KMS-11 (cell line): ENCODE measurements at regions not wholly inside any gene's neighbourhood (a gene's known extent, or its start where the extent isn't known, plus 50 kb on each side); places are given as distances from the start of the nearest gene placed in this dataset.
"Not testable (repeated sequence)": the region's sequence is repeated elsewhere in the genome, so short reads cannot be mapped to it uniquely, and the experiment has no call there.

Experiments used
- H2AFZ ChIP-seq: fragments of 200-600 bp; sonication (generic); 2 replicates; pipeline ENCODE4 v1.6.1; 2016; ENCODE audit warnings: antibody characterized with exemption, mixed run types, low read depth
- H3K27ac ChIP-seq: fragments of 200-600 bp; sonication (generic); 2 replicates; pipeline ENCODE4 v1.6.1; 2016; ENCODE audit warnings: mild to moderate bottlenecking, mixed run types
- H3K27me3 ChIP-seq: fragments of 200-600 bp; sonication (generic); 2 replicates; pipeline ENCODE4 v1.6.1; 2017; ENCODE audit warnings: mild to moderate bottlenecking, low read depth, mixed run types, moderate library complexity; ENCODE audit not compliant: insufficient read depth
- H3K36me3 ChIP-seq: fragments of 200-600 bp; sonication (generic); 2 replicates; pipeline ENCODE4 v1.6.1; 2017; ENCODE audit warnings: mild to moderate bottlenecking, mixed run types; ENCODE audit not compliant: insufficient read depth
- H3K4me1 ChIP-seq: fragments of 200-600 bp; sonication (generic); 2 replicates; pipeline ENCODE4 v1.6.1; 2016; ENCODE audit warnings: mild to moderate bottlenecking, low read depth, mixed run types; ENCODE audit not compliant: poor library complexity, severe bottlenecking
- H3K4me2 ChIP-seq: fragments of 200-600 bp; sonication (generic); 2 replicates; pipeline ENCODE4 v1.7.0; 2016; ENCODE audit warnings: mild to moderate bottlenecking, mixed run types
- H3K4me3 ChIP-seq: fragments of 200-600 bp; sonication (generic); IDR thresholded peaks from 2 replicates; pipeline ENCODE4 v1.6.1; 2017; ENCODE audit warnings: low read depth, low read length, mixed read lengths; ENCODE audit not compliant: insufficient read depth
- H3K79me2 ChIP-seq: fragments of 200-600 bp; sonication (generic); 2 replicates; pipeline ENCODE4 v1.6.1; 2016; ENCODE audit warnings: low read depth, mixed run types; ENCODE audit not compliant: insufficient read depth
- H3K9ac ChIP-seq: fragments of 200-600 bp; sonication (generic); 2 replicates; pipeline ENCODE4 v1.6.1; 2016; ENCODE audit warnings: mild to moderate bottlenecking, mixed run types
- H4K20me1 ChIP-seq: fragments of 200-600 bp; sonication (generic); 2 replicates; pipeline ENCODE4 v1.6.1; 2016; ENCODE audit warnings: mild to moderate bottlenecking, mixed run types; ENCODE audit not compliant: insufficient read depth
- TF ChIP-seq, protein P1 (sequence below): fragments of 200-600 bp; sonication (generic); conservative IDR thresholded peaks from 2 replicates; pipeline ENCODE4 v1.6.1; 2017; ENCODE audit warnings: low read depth, mild to moderate bottlenecking, antibody characterized with exemption, low read length, moderate library complexity, mixed read lengths

- TF ChIP-seq, protein P1, sequence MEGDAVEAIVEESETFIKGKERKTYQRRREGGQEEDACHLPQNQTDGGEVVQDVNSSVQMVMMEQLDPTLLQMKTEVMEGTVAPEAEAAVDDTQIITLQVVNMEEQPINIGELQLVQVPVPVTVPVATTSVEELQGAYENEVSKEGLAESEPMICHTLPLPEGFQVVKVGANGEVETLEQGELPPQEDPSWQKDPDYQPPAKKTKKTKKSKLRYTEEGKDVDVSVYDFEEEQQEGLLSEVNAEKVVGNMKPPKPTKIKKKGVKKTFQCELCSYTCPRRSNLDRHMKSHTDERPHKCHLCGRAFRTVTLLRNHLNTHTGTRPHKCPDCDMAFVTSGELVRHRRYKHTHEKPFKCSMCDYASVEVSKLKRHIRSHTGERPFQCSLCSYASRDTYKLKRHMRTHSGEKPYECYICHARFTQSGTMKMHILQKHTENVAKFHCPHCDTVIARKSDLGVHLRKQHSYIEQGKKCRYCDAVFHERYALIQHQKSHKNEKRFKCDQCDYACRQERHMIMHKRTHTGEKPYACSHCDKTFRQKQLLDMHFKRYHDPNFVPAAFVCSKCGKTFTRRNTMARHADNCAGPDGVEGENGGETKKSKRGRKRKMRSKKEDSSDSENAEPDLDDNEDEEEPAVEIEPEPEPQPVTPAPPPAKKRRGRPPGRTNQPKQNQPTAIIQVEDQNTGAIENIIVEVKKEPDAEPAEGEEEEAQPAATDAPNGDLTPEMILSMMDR: no peak
- Histone ChIP-seq H3K4me2 (no peak overlapping the region), H3K4me1 (no peaks in the 10 kb centered on the region), H3K27me3 (no peaks in the 10 kb centered on the region), H2AFZ (no peak overlapping the region), H3K27ac (no peak overlapping the region), H3K36me3 (no peaks in the 10 kb centered on the region), H4K20me1 (no peaks in the 10 kb centered on the region), H3K4me3 (no peak overlapping the region), H3K9ac (no peak overlapping the region), H3K79me2 (no peaks in the 10 kb centered on the region)
Measured at GRCh38 chr11:103608566-103608965, 427.9 kb upstream of the DDI1 start.

DNA sequence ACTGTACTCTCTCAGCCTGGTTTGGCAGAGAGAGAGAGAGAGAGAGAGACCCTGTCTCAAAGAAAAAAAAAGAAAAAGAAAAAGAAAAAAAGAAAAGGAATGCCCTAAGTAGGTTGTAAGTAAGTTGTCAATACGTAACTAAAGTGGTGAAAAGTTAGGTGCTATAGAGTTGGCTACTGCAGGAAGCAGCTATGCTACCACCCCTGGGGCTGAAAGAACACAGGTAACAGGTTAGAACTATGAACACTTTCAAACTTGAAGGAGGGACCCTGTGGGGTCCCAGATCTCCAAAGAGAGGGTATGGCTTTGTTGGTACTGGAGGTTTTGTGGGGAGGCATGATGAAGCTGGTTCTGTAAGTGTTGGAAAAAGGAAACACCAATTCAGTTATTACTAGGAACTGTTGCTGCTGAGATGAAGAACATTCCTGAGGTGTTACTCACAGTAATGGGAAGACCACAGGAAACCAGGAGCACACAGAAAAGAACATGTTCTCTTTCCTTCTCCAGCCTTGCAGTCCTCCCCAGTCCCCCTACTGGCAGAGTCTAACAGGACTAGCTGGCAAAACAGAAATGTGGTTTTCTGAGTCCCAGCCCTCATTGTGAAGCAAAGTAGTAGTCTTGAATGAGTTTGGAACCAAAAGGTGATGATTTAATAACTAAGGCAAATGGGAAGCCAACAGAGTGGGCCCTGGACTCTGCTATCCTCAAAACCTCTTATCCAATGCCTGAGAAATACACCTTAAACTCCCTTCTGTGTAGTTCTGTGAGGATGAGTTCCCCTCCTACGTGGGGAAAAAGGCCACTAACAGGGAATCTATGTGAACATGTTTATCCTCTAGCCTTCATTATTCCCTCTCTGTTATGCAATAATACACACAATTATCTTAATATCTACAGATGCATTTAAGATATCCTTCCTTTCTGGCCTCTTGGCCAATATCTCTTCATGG, 427.0 kb upstream of the DDI1 start:
- Histone ChIP-seq H3K79me2 (no peaks in the 10 kb centered on the region), H3K9ac (no peak overlapping the region), H3K36me3 (no peaks in the 10 kb centered on the region), H3K27ac (no peak overlapping the region), H2AFZ (no peak overlapping the region), H3K4me2 (no peak overlapping the region), H3K4me1 (no peaks in the 10 kb centered on the region), H3K4me3 (no peak overlapping the region), H3K27me3 (no peaks in the 10 kb centered on the region), H4K20me1 (no peaks in the 10 kb centered on the region)
- TF ChIP-seq, protein P1: no peak

- TF ChIP-seq, protein P1: no peak
- Histone ChIP-seq H3K4me1 (no peaks in the 10 kb centered on the region), H3K79me2 (no peaks in the 10 kb centered on the region), H4K20me1 (no peaks in the 10 kb centered on the region), H3K27me3 (no peaks in the 10 kb centered on the region), H2AFZ (no peak overlapping the region), H3K4me2 (no peak overlapping the region), H3K4me3 (no peak overlapping the region), H3K27ac (no peak overlapping the region), H3K36me3 (no peaks in the 10 kb centered on the region), H3K9ac (no peak overlapping the region)
Measured at GRCh38 chr11:103610435-103610834, 426.0 kb upstream of the DDI1 start.

DNA sequence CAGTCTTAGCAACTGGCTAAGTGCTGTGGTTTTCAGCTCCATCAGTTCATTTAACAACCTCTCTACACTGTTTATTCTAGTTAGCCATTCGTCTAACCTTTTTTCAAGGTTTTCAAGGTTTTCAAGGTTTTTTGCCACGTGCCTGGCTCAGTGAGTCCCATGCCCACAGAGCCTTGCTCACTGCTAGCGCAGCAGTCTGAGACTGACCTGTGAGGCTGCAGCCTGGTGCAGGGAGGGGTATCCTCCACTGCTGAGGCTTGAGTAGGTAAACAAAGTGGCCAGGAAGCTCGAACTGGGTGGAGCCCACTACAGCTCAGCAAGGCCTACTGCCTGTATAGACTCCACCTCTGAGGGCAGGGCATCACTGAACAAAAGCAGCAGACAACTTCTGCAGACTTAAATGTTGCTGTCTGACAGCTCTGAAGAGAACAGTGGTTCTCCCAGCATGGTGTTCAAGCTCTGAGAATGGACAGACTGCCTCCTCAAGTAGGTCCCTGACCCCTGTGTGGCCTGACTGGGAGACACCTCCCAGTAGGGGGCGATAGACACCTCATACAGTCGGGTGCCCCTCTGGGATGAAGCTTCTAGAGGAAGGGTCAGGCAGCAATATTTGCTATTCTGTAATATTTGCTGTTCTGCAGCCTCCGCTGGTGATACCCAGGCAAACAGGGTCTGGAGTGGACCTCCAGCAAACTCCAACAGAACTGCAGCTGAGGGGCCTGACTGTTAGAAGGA, 424.7 kb upstream of the DDI1 start:
- not testable (repeated sequence) for H4K20me1 ChIP-seq, H3K27ac ChIP-seq, H3K79me2 ChIP-seq, H3K4me2 ChIP-seq, H2AFZ ChIP-seq, H3K36me3 ChIP-seq, H3K4me3 ChIP-seq, H3K27me3 ChIP-seq, H3K9ac ChIP-seq, H3K4me1 ChIP-seq

- not testable (repeated sequence) for H3K36me3 ChIP-seq, H3K27me3 ChIP-seq, H3K4me1 ChIP-seq, H4K20me1 ChIP-seq, H3K27ac ChIP-seq, H3K4me2 ChIP-seq, H3K9ac ChIP-seq, H3K79me2 ChIP-seq, H3K4me3 ChIP-seq, H2AFZ ChIP-seq
Measured at GRCh38 chr11:103612451-103612850, 424.0 kb upstream of the DDI1 start.

GRCh38 chr11:103616586-103616985, 419.9 kb upstream of the DDI1 start:
- H3K36me3 ChIP-seq, H3K27me3 ChIP-seq, H3K27ac ChIP-seq, H3K4me1 ChIP-seq, H3K79me2 ChIP-seq, H3K9ac ChIP-seq, H2AFZ ChIP-seq, H4K20me1 ChIP-seq, H3K4me2 ChIP-seq, H3K4me3 ChIP-seq: not testable (repeated sequence)
